ENCODE measurements at regions not wholly inside any gene's neighbourhood (a gene's known extent, or its start where the extent isn't known, plus 50 kb on each side); places are given as distances from the start of the nearest gene placed in this dataset.

DNA sequence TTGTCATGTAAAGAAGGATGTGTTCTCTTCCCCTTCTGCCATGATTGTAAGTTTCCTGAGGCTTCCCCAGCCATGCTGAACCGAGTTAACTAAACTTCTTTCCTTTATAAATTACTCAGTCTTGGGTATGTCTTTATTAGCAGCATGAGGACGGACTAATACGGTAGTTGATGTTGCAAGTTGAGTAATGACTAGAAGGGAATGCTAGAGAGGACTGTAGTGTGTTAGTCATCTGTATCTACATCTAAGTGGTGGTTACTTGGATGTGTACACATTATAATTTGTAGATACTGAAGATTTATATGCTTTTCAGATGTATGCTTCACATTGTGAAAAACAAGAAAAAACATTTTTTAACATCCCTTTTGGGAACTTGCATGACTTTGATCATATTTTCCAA is 244.6 kb downstream of the POLR1F start:
- H3K9me3 Mint-ChIP-seq: no peaks in the 10 kb centered on the region

More for the DNA sequence above, 244.6 kb downstream of the POLR1F start:
- H2BK120ac ChIP-seq (ENCODE audit: low read depth, low read length, poor library complexity, severe bottlenecking): no peak overlapping the region
- no peak overlapping the region for H3K27ac ChIP-seq (ENCODE audit: insufficient read length, low read depth, low read length)
- no peak overlapping the region for H3K4me3 Mint-ChIP-seq
- H2BK12ac ChIP-seq (ENCODE audit: insufficient read length, low read depth, low read length): no peak overlapping the region
- TF ChIP-seq, protein P1, sequence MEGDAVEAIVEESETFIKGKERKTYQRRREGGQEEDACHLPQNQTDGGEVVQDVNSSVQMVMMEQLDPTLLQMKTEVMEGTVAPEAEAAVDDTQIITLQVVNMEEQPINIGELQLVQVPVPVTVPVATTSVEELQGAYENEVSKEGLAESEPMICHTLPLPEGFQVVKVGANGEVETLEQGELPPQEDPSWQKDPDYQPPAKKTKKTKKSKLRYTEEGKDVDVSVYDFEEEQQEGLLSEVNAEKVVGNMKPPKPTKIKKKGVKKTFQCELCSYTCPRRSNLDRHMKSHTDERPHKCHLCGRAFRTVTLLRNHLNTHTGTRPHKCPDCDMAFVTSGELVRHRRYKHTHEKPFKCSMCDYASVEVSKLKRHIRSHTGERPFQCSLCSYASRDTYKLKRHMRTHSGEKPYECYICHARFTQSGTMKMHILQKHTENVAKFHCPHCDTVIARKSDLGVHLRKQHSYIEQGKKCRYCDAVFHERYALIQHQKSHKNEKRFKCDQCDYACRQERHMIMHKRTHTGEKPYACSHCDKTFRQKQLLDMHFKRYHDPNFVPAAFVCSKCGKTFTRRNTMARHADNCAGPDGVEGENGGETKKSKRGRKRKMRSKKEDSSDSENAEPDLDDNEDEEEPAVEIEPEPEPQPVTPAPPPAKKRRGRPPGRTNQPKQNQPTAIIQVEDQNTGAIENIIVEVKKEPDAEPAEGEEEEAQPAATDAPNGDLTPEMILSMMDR (conservative IDR thresholded peaks at IDR 0.05): no peak
- no peak overlapping the region for H3K4me2 ChIP-seq (ENCODE audit: insufficient read depth, insufficient read length, low read length)
- H3K23ac ChIP-seq (ENCODE audit: insufficient read length, low read depth, low read length): no peak overlapping the region
- no peak overlapping the region for H4K5ac ChIP-seq (ENCODE audit: insufficient read length, low read depth, low read length)
- no CpG with 5 or more reads among the region's 3 CpGs for WGBS (ENCODE audit: extremely low coverage, insufficient read length, low lambda C conversion rate)
- H3K4me1 Mint-ChIP-seq: no peaks in the 10 kb centered on the region
- H3K4ac ChIP-seq (ENCODE audit: low read depth, low read length): no peak overlapping the region
- no peak overlapping the region for H2BK15ac ChIP-seq (ENCODE audit: low read depth, low read length)
- DNase-seq: no peak
- H3K4me1 ChIP-seq (ENCODE audit: insufficient read depth, low read length): no peaks in the 10 kb centered on the region
- H2AK5ac ChIP-seq (ENCODE audit: insufficient read length, low read length): no peak overlapping the region
- no peak overlapping the region for H2AFZ ChIP-seq (ENCODE audit: low read length)
- no peak overlapping the region for H3K27ac Mint-ChIP-seq
- H3K23me2 ChIP-seq (ENCODE audit: insufficient read length, low read depth, low read length, poor library complexity, severe bottlenecking): no peaks in the 10 kb centered on the region
- no peaks in the 10 kb centered on the region for H3K79me1 ChIP-seq (ENCODE audit: insufficient read depth, low read depth, low read length, poor library complexity, severe bottlenecking)
- H3K14ac ChIP-seq (ENCODE audit: insufficient read depth, low read length): no peak overlapping the region
- no peaks in the 10 kb centered on the region for H3K79me2 ChIP-seq (ENCODE audit: insufficient read depth, low read length)
- H4K91ac ChIP-seq (ENCODE audit: insufficient read length, low read depth, low read length): no peak overlapping the region
- H2BK20ac ChIP-seq (ENCODE audit: low read depth, low read length, poor library complexity, severe bottlenecking): no peak overlapping the region
- no peaks in the 10 kb centered on the region for H3K27me3 ChIP-seq (ENCODE audit: insufficient read depth, low read length)
- no peak overlapping the region for H3T11ph ChIP-seq (ENCODE audit: low read length)
- H3K36me3 Mint-ChIP-seq (ENCODE audit: insufficient read depth in 1 of 3, low read depth in 3 of 3): no peaks in the 10 kb centered on the region
- H3K9me3 ChIP-seq (ENCODE audit: control insufficient read depth, low read depth, low read length): no peaks in the 10 kb centered on the region
- no peak overlapping the region for H3K56ac ChIP-seq (ENCODE audit: insufficient read length, low read depth, low read length)
- H3K18ac ChIP-seq (ENCODE audit: insufficient read length, low read depth, low read length): no peak overlapping the region
- no peak overlapping the region for H4K8ac ChIP-seq (replicated peaks; ENCODE audit: insufficient read length, low read depth, low read length)
- H4K20me1 ChIP-seq (ENCODE audit: control insufficient read depth, insufficient read depth, insufficient read length): no peaks in the 10 kb centered on the region
- H3K9ac ChIP-seq (ENCODE audit: extremely low read depth, insufficient read length, low read length): no peak overlapping the region
- no peaks in the 10 kb centered on the region; the same call in 1 of the 2 replicates for H3K27me3 Mint-ChIP-seq (ENCODE audit: low read depth)
- no peak overlapping the region for H2BK5ac ChIP-seq (ENCODE audit: insufficient read length, low read length)
